DND-41 (cell line): ENCODE measurements at regions not wholly inside any gene's neighbourhood (a gene's known extent, or its start where the extent isn't known, plus 50 kb on each side); places are given as distances from the start of the nearest gene placed in this dataset.

Experiments
- CTCF ChIP-seq: IDR thresholded peaks from 2 replicates; pipeline ENCODE4 v1.5.1; 2012; ENCODE audit warnings: borderline replicate concordance, low read length, moderate library complexity, mild to moderate bottlenecking; ENCODE audit not compliant: poor library complexity, severe bottlenecking; ENCODE audit errors: extremely low read depth
- EZH2 ChIP-seq: IDR thresholded peaks from 3 replicates; pipeline ENCODE4 v1.6.1; 2012; ENCODE audit warnings: borderline replicate concordance, low read depth, mild to moderate bottlenecking, moderate library complexity, low read length, inconsistent platforms; ENCODE audit not compliant: severe bottlenecking

- TF ChIP-seq CTCF (peak; percentile 14), EZH2 (no peak)
Observed at GRCh38 chr3:65245133-65246063, 557.6 kb upstream of the ADAMTS9 start.
